Endodermal cell (in vitro differentiated cells): ENCODE measurements at regions not wholly inside any gene's neighbourhood (a gene's known extent, or its start where the extent isn't known, plus 50 kb on each side); places are given as distances from the start of the nearest gene placed in this dataset.

ENCODE experiments used
- DNase-seq: peaks from one replicate; pipeline ENCODE4 v3.0.0-alpha.2; 2017
- H3K27ac ChIP-seq: 2 replicates; pipeline ENCODE4 v1.5.1; 2013; ENCODE audit warnings: mild to moderate bottlenecking, low read depth, low read length, moderate library complexity
- H3K27me3 ChIP-seq: 2 replicates; pipeline ENCODE4 v1.6.1; 2013; ENCODE audit warnings: mild to moderate bottlenecking, low read length, moderate library complexity; ENCODE audit not compliant: insufficient read depth, control insufficient read depth, poor library complexity, severe bottlenecking
- H3K36me3 ChIP-seq: 2 replicates; pipeline ENCODE4 v1.7.0; 2013; ENCODE audit warnings: mild to moderate bottlenecking, low read length, moderate library complexity; ENCODE audit not compliant: control insufficient read depth, insufficient read depth
- H3K4me1 ChIP-seq: one replicate; pipeline ENCODE4 v1.7.0; 2013; ENCODE audit warnings: low read length; ENCODE audit not compliant: control insufficient read depth, insufficient read depth
- H3K4me3 ChIP-seq: 2 replicates; pipeline ENCODE4 v1.5.1; 2013; ENCODE audit warnings: mild to moderate bottlenecking, low read length, moderate library complexity
- H3K9ac ChIP-seq: 2 replicates; pipeline ENCODE4 v1.6.1; 2013; ENCODE audit warnings: mild to moderate bottlenecking, low read length, moderate library complexity; ENCODE audit not compliant: poor library complexity, severe bottlenecking; ENCODE audit errors: extremely low read depth
- H3K9me3 ChIP-seq: 2 replicates; pipeline ENCODE4 v1.6.1; 2013; ENCODE audit warnings: mild to moderate bottlenecking, low read length, moderate library complexity; ENCODE audit not compliant: control insufficient read depth
- H3K27ac Mint-ChIP-seq: 2 replicates; pipeline ENCODE4 v1.8.0; 2020; ENCODE audit warnings: mixed read lengths
- H3K27me3 Mint-ChIP-seq: 2 replicates; pipeline ENCODE4 v1.8.0; 2021; ENCODE audit warnings: mild to moderate bottlenecking, mixed read lengths; ENCODE audit not compliant: insufficient read depth
- H3K36me3 Mint-ChIP-seq: 2 replicates; pipeline ENCODE4 v1.8.0; 2020; ENCODE audit warnings: low read depth, mixed read lengths
- H3K4me1 Mint-ChIP-seq: 2 replicates; pipeline ENCODE4 v1.8.0; 2020; ENCODE audit warnings: mixed read lengths
- H3K4me3 Mint-ChIP-seq: 2 replicates; pipeline ENCODE4 v1.8.0; 2020; ENCODE audit warnings: mild to moderate bottlenecking, moderate library complexity, mixed read lengths
- H3K9me3 Mint-ChIP-seq: 2 replicates; pipeline ENCODE4 v1.8.0; 2020; ENCODE audit warnings: mild to moderate bottlenecking, mixed read lengths
- CTCF ChIP-seq: fragments of 200-600 bp; sonication (generic); conservative IDR thresholded peaks from 2 replicates; pipeline ENCODE4 v1.5.0; 2021; ENCODE audit warnings: antibody characterized with exemption, mild to moderate bottlenecking
- WGBS, 2 experiments: methylation state at CpG; one replicate each; pipeline versions ENCODE4 v1.1.5 to v1.1.7; 2013; ENCODE audit warnings: missing lambda C conversion rate in 2 of 2, mixed read lengths in 1 of 2; ENCODE audit not compliant: insufficient coverage in 1 of 2, insufficient read length in 1 of 2; 5-methylcytosine and 5-hydroxymethylcytosine counted together

- H3K4me3 Mint-ChIP-seq = no peak overlapping the region
Observed at GRCh38 chr10:61825628-61826027, 75.9 kb upstream of the ARID5B start.

GRCh38 chr10:61828034-61828433 is 73.5 kb upstream of the ARID5B start:
- WGBS, 2 experiments = 71% methylated on average over 1 of the region's 1 CpG; no CpG with 5 or more reads in 1 of the 2 experiments
- no peak for DNase-seq
- no peak overlapping the region for H3K27ac ChIP-seq
- Mint-ChIP-seq H3K36me3 (no peaks in the 10 kb centered on the region), H3K27me3 (peaks cover 17% of the 10 kb centered on the region), H3K9me3 (peaks cover 2% of the 10 kb centered on the region), H3K27ac (no peak overlapping the region), H3K4me1 (peaks cover 10% of the 10 kb centered on the region), H3K4me3 (no peak overlapping the region)
- no peaks in the 10 kb centered on the region for H3K9me3 ChIP-seq
- H3K4me3 ChIP-seq = no peak overlapping the region
- no peak for TF ChIP-seq CTCF
- H3K27me3 ChIP-seq = no peaks in the 10 kb centered on the region
- H3K9ac ChIP-seq = no peak overlapping the region
- no peaks in the 10 kb centered on the region for H3K36me3 ChIP-seq
- H3K4me1 ChIP-seq = no peaks in the 10 kb centered on the region

More at GRCh38 chr10:61825628-61826027, 75.9 kb upstream of the ARID5B start:
- TF ChIP-seq CTCF = no peak
- H3K9me3 Mint-ChIP-seq = no peaks in the 10 kb centered on the region
- H3K27me3 ChIP-seq = no peaks in the 10 kb centered on the region
- H3K4me1 ChIP-seq = no peaks in the 10 kb centered on the region
- no peak overlapping the region for H3K27ac ChIP-seq
- no peak overlapping the region for H3K27ac Mint-ChIP-seq
- no peak overlapping the region for H3K4me3 ChIP-seq
- no peak overlapping the region for H3K9ac ChIP-seq
- peaks cover 30% of the 10 kb centered on the region for H3K27me3 Mint-ChIP-seq
- no peaks in the 10 kb centered on the region for H3K9me3 ChIP-seq
- no peaks in the 10 kb centered on the region for H3K36me3 Mint-ChIP-seq
- H3K4me1 Mint-ChIP-seq = peaks cover 17% of the 10 kb centered on the region
- 95% methylated on average over 4 of the region's 4 CpGs; no CpG with 5 or more reads in 1 of the 2 experiments for WGBS, 2 experiments
- H3K36me3 ChIP-seq = no peaks in the 10 kb centered on the region
- no peak for DNase-seq

- no peaks in the 10 kb centered on the region for H3K9me3 ChIP-seq
- no peak overlapping the region for H3K4me3 Mint-ChIP-seq
- H3K27ac Mint-ChIP-seq = no peak overlapping the region
- H3K9ac ChIP-seq = no peak overlapping the region
- H3K36me3 Mint-ChIP-seq = no peaks in the 10 kb centered on the region
- peaks cover 10% of the 10 kb centered on the region for H3K4me1 Mint-ChIP-seq
- H3K4me1 ChIP-seq = no peaks in the 10 kb centered on the region
- no peaks in the 10 kb centered on the region for H3K36me3 ChIP-seq
- no peaks in the 10 kb centered on the region for H3K27me3 ChIP-seq
- no peak overlapping the region for H3K4me3 ChIP-seq
- H3K27ac ChIP-seq = no peak overlapping the region
- H3K9me3 Mint-ChIP-seq = peaks cover 2% of the 10 kb centered on the region
- DNase-seq = no peak
- TF ChIP-seq CTCF = no peak
- peaks cover 14% of the 10 kb centered on the region for H3K27me3 Mint-ChIP-seq
- WGBS, 2 experiments = 90 to 94% methylated on average over 3 of the region's 3 CpGs
Observed at GRCh38 chr10:61828788-61829187, 72.7 kb upstream of the ARID5B start.
